ENCODE measurements at regions not wholly inside any gene's neighbourhood (a gene's known extent, or its start where the extent isn't known, plus 50 kb on each side); places are given as distances from the start of the nearest gene placed in this dataset.

DNA sequence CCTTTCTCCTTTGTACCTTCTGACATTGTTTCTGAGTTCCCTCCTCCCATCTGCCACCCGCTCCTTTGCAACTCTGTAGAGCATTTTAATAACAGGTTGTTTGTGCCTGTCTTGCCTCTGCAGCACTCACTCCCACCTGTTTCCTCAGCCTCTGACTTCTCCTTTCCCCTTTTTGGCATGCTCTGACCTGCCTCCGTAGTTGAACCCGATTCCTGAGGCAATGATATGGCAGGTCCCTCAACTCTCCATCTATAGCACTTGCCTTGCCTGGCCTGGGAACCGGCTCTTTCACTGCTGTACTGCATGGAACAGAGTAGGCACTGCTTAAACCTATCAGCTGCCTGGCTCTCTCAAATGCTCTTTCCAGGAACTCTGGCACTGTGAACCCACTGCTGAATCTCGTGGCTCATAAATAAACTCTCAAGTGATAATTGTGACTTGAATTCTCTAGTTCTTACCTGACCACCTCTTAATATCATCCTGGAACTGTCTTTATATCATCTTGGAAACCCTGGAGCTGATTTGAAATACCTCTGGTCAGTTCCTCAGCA, 50.3 kb downstream of the UTRN start:
- no peak for DNase-seq (ENCODE audit: low read depth)

DNA sequence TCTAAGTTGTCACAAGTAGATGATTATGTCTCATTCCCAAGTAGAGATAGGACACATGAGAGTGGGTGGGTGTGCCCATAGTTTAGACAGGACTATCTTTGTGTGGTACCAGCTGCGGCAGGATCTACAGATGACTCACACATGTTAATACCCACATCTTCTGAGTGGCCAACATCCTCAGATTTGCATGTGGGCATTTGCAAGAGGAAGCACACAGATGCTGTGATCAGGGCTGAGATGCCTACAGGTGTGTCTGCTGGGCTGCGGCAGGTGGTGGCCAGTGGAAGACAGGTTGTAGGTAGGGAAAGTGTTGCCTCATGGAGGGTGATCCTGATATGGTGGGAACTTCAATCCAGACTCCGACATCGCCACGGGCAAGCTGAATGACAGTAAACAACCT, 50.8 kb downstream of the UTRN start:
- no peak for DNase-seq (ENCODE audit: low read depth)

DNA sequence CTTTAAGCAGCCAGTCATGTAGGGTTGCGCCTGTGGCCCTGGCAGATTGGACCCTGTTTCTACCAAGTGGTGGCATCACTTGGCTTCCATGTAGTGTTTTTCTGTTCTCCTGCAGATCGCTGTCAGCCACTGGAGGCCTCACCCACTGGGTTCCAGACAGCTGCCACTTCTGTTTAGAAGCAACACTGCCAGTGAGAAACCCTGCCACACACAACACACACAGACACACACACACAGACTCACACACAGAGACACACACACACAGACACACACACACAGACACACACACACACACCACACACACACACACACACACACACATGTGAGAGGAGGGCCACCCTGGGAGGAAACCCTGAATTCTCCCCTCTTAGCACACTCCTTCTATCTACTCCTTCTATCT, 51.8 kb downstream of the UTRN start:
- no peak for DNase-seq (ENCODE audit: low read depth)

DNA sequence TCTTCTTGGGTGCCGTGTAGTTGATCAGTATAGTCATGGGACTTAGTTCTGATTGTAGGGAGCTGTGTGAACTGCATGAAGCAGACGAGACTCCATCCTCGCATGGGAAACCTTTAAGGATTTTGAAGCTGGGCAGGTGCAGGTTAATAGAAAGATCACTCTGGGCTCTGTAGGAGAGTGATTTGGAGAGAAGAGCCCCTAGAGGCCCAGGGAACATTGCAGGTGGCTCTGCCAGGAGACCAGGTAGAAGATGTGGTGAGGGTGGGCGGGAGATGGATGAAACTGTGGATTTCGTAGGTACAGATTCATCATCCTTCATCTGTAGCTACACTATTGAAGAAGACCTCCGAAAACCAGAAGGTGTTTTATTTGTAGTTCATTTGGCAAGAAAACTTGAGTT, 53.3 kb downstream of the UTRN start:
- DNase-seq (ENCODE audit: low read depth): no peak

DNA sequence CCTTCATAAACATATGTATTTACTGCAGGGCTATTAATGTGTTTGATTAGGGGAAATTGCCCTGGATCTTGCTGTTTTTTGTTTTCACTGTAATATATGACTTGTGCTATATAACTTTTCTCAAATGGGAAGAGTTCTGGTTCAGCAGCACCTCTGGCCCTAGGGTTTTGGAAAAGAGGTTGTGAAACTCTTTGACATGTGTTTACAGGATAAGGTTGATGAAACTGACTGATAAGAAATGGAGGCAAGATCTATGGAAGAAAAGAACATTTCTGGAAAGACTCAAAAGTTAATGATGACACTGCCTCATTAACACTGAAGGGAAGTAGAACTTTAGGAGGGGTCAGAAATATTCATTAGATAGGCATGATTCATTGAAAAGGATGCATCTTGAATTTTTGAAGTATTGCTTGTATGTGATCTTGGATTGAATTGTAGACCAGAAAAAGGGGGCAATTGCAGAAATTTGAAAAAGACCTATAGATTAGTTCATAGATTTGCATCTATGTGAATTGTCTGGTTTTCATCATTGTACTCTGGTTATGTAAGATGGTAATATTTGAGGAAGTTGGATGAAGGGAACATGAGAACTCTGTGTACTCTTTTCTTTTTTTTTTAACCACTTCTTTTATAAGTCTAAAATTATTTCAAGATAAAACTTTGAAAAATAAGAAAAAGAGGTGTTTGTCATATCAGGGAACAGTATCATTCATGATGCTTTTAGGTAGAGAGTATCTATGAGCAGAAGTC, 54.0 kb downstream of the UTRN start:
- no peak for DNase-seq (ENCODE audit: low read depth)

DNA sequence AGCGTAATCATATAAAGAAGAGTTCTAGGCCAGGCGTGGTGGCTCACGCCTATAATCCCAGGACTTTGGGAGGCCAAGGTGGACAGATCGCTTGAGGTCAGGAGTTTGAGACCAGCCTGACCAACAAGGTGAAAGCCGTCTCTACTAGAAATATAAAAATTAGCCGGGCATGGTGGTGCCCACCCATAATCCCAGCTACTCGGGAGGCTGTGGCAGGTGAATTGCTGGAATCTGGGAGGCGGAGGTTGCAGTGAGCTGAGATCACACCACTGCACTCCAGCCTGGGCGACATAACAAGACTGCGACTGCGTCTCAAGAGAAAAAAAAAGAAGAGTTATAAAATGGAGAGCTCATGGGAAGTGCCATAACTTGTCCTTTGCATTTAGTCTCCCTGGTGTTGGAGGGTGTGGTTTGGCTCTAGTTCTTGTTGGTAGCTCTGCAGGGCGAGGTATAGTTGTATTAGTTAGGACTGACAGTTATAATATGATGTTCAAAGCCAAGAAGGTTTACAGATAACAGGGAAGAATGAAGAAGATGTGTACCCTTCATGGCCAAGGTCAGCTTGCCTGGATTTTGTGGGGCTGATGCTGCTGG, 54.8 kb downstream of the UTRN start:
- no peak for DNase-seq (ENCODE audit: low read depth)

DNA sequence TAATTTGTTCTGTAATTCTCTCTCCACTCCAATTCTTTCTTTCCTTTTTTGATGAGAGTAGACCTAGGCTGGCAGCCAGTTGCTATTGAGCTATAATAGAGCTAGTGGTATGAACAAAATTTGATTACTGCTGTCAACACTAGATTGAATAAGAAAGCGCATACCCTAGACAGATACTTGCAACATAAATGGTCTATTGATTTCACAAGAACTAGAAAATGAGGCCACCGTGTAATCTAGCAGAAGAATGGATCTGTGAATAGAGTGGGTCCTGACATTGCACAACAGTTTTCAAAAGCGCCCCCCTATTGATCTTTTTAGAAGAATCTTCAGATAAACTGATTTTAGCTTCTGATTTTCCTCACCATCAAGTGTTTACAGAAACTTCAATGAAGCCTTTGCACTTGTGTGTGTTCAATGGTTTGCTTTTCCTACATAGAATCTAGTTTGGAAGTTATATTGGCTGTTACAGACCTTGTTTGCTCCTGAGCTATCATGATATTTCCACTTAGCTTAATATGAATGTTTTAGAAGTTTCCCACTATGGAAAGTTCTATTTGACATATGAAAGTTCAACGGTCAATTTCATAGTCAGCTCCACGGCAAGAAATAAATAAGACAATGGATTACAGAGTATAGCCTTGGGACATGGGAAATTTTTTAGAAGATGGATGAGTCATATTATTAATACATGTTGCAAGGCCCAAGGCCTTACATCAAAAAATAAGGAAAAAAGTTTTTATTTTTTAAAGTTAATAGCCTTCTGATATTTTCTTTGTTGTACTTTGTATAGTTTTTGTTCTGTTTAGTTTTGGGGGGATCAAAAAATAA, 55.6 kb downstream of the UTRN start:
- DNase-seq (ENCODE audit: low read depth): no peak

DNA sequence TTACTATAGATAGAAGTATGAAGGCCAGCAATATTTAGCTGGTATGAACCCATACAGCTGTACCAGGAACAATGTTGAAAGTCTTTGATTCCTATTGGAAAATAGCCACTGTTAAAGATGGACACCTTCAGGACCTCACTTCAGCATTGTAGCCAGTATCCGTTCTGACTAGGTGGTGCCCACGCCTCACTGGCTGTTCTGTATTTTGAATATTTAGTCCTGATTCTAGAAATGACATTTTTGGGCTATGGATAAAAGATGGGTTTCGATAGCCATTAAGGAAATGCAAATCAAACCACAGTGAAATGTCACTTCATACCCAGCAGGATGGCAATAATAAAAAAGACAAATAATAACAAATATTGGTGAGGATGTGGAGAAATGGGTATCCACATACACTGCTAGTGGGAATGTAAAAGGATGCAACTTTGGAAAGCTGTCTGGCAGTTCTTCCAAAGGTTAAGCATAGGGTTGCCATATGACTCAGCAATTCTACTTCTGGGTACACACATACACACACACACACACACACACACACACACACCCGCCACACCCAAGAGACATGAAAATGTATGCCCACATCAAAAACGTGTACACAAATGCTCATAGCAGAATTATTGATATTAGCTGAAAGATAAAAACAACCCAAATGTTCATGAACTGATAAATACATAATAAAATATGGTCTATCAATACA, 56.8 kb downstream of the UTRN start:
- no peak for DNase-seq (ENCODE audit: low read depth)

DNA sequence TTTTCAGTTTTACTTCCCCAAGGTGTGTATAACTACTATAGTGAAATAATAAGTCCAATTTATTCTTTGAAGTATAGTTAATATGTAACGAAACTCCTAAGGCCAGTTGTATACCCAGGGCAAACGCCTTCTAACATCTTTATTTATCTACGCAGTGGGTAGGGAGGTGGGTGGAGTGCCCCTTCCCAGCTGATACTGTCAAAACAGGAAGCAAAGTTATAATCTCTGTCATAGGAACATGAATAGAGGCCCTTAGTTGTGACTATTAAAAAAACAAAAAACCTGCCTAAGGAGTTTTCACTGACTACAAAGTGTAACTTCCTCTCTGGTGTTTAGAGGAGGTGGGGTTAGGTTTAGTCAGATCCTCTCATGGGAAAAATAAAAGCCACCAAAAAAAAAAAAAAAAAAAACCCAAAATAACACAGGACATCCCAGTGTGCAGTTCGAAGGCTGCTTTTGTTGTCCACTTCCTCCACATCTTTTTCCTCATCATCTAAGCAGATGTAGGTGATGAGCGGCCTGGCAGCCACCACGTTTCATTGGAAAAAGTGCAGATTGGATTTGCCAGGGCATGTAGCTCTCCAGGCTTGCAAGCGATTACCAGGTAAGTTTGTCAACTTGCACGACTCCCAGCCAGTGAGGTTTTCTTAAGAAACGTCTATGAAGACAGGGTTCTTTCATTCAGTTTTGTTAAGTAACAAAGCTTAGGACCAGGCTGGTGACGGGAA, 58.7 kb downstream of the UTRN start:
- DNase-seq (ENCODE audit: low read depth): no peak

DNA sequence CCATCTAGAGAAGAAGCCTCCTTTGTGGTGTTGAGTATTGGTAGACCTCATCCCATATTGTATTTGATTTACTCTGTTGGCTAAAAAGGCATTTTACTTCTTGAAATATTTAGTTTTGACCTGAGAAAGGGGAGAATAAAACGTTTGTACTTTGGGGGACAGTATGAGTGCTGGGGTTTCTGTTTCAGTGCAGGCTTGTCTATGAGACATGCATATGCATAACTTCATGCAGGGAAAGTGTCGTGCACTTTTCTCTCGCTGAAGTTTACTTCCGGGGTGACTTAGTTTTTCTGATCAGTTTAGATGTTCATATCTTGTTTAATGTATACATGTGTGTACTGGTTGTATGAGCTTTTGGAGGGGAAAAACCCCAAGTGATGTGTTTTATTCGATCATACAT, 59.5 kb downstream of the UTRN start:
- DNase-seq (ENCODE audit: low read depth): no peak

DNA sequence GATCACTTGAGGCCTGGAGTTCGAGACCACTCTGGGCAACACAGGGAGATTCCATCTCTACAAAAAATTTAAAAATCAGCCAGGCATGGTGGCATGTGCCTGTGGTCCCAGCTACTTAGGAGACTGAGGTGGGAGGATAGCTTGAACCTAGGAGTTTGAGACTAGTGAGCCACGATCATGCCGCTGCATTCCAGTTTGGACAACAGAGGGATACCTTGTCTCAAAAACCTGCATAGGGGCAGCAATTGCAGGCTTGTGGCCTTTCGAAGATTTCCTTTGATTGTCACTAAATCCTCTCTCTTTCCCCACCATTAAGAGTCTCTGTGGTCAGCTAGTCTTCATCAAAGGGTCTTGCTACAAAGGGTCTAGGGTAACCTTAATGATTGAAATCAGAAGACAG, 60.3 kb downstream of the UTRN start:
- DNase-seq (ENCODE audit: low read depth): no peak

DNA sequence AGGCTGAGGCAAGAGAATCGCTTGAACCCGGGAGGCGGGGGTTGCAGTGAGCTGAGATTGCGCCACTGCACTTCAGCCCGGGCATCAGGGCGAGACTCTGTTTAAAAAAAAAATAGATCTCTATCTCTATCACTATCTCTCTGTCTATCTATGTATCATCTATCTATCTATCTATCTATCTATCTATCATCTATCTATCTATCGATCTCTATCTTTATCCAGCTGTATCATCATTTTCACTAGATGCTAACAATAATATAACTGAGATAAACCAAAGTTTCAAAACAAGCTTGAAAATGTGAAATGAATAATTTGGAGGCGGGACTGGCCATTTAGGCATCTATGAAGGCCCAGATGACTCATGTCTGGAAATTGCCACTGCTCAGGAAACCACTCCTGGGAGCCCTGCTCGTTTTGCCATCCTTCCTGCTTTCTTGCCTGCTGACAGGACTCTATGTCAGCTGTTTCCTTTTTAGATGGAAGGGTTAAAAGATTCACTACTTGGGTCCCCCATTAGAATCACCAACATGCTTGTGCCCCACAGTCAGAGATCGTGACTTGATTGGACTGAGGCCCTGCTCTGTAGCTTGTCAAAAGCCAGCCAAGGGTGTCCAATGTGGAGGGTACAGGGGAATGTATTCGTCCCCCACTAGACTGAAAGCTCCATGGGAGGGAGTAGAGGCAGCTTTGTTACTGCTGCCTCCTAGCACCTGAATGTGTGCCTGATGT, 61.7 kb downstream of the UTRN start:
- no peak for DNase-seq (ENCODE audit: low read depth)

DNA sequence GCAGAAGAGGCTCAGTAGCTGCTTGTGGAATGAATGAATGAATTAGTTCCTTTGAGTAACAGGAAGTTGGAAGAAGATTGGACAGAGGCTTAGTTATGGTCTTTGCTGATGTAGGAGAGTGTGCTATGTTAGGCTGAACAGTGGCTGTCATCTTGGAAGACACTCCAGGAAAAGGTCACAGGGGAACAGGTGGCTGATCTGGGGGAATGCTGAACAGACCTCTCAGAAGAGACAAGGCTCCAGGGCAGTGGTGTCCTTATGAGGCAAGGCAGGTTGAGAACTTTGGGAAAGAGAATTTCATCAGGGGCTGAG, 62.3 kb downstream of the UTRN start:
- DNase-seq (ENCODE audit: low read depth): no peak

DNA sequence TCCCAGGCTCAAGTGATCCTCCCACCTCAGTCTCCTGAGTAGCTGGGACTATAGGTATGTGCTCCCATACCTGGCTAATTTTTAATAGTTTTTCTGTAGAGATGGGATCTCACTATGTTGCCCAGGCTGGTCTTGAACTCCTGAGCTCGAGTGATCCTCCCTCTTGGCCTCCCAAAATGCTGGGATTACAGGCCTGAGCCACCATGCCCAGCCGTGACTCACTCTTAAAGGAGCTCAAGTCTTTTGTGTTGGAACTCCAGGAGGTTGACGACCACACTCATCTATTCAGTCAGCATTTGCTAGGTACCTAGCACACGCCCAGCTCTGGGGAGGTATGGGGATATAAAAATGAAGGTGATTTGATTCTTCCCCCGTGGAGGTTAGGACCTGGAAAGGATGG, 62.8 kb downstream of the UTRN start:
- no peak for DNase-seq (ENCODE audit: low read depth)

DNA sequence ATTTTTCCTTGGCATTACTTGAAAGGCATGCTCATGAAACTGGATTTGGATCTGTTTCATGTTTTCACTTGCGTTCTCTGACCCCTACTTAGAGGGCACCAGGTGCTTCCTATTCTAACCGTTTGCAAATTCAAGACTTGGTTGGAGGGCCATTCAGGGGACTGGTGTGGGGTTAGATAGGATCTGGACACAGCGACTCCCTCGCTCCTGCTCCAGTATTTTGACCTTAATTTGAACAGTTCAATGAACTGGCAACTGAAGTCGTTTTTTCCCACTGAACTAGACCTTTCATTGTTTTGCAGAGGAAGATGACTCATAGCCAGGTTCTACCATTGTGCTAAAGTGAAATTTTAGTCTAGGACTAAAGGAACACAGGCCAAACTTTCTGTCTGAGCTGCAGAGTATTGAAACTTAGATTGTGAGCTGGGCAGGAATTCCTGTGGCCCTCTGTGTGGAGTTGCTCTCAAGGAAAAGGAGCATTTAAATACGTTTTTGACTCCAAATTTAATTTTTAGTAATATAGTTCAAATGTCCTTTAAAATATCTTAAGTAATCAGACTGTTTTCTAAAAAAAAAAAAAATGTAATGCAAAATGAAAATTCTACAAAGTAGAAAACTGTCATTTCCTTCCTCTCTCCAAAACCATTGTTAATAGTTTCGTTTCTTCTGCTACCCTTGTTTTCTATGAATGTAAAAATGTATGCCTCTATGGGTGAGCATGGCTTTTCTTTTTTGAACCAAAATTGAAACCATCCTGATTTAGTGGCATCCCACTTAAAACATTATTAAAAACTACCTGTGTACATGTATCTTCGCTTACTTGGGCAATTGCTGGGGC, 64.8 kb downstream of the UTRN start:
- no peak for DNase-seq (ENCODE audit: low read depth)

DNA sequence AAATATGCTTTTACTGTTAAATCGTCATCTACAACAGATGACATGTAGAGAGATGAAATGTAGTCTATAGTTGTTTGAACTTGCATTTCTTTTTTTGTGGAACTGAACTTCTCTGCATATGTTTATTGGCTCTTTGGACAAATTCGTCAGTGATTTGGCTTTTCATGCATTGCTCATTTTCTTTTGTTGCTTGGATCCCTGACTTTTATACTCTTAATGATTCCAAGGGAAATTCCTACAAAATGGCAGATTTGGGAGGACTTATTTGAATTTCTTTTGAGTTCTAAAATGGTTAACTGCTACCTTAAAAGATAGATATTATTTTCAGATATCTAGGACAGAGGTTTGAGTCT, 65.4 kb downstream of the UTRN start:
- DNase-seq (ENCODE audit: low read depth): no peak

DNA sequence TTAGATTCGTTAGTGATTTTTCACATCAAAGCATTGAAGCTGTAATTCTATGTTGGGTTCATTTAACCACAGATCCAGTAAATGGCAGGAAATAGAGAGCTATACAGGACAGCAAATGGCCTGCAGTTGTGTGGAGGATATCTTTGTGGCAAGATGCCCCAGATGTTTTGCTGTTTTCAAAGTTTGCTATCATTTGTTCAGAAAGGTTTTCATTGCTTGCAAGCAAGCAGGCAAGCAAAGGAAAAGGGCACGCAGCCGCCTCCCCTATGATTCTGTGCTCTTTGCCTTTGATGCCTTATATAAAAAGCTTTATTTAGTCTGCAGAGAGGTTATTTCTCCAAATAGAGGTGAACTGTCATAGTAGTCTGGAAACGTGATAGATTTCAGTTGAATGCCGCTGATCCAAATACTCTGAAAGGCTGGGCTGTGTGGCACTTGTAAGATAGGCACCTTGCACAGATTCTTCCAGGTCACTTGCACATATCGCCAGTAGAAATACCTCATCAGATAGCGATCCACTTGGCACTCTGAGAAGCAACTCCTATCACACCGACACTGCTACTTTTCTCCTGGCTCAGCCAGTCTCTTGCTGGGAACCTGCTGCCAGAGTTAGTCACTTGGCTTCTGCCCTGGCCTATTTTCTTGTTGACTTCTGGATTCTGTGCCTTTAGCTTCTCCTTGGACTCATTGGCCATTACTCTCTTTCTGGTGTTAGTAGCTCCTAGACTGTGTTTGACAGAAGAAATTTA, 66.4 kb downstream of the UTRN start:
- no peak for DNase-seq (ENCODE audit: low read depth)

DNA sequence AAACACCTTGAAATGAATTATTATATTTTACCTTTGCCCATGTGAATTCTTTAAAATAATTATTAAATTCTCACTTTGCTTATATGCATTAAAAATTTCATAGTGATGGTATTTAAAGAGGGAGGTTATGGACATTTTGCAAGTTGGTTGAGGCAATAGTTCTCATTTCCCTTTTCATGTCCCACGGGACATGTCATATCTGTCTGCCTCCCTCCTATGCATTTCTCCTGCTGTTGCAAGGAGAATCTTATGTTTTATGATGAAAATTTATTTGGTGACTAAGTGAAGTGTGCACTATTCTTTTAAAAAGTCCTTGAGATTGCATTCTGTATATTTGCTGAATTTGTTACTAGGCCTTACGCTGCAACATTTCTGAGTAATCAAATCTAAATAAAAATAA, 67.2 kb downstream of the UTRN start:
- DNase-seq (ENCODE audit: low read depth): no peak

DNA sequence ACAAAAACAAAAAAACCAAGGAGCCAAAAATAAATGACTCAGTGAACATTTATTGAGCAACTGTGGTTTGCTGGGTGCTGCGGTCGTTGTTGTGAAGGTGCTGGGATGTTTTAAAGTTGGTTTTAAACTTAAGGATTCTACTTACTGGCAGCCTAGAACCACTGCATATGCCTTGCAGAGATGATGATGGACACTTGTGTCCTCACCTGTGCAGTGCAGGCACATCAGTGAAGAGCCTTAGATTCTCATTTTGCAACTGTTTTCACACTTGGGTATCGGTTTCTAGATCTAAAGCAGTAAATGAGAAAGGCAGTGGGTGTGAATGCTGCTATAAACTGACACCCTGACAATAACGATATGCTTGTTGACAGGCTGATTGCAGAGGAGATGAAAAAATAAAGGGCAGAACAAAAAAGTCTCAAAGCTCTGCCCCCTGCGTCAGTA, 68.8 kb downstream of the UTRN start:
- DNase-seq (ENCODE audit: low read depth): no peak

DNA sequence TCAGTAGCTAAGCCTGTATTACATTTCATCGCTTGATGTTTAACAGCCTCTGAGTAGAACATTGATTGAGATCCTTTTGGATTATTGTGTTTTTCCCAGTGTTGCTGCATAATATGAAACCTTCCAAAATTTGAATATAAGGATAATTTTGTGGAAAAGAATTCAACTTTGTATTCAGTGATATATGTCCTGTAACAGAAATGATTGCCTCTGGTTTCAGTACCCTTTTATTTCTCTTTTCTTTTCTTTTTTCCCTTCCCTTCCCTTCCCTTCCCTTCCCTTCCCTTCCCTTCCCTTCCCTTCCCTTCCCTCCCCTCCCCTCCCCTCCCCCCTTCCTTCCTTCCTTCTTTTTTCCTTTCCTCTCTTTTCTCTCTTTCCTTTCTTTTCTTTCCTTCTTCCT, 74.6 kb downstream of the UTRN start:
- no peak for DNase-seq (ENCODE audit: low read depth)
